ENCODE measurements at regions not wholly inside any gene's neighbourhood (a gene's known extent, or its start where the extent isn't known, plus 50 kb on each side); places are given as distances from the start of the nearest gene placed in this dataset.

GRCh38 chr2:58862244-58862643 lies 621.1 kb upstream of the FANCL start:
- no peak overlapping the region for H3K9ac ChIP-seq (ENCODE audit: low read length)
- H3K36me3 ChIP-seq (ENCODE audit: control insufficient read depth, insufficient read depth, low read length): no peaks in the 10 kb centered on the region
- no peak overlapping the region for H3K27ac ChIP-seq (ENCODE audit: low read depth, low read length)

GRCh38 chr2:58860586-58860985 lies 619.5 kb upstream of the FANCL start:
- H3K27ac ChIP-seq (ENCODE audit: low read depth, low read length): no peak overlapping the region
- H3K36me3 ChIP-seq (ENCODE audit: control insufficient read depth, insufficient read depth, low read length): no peaks in the 10 kb centered on the region
- no peak overlapping the region for H3K9ac ChIP-seq (ENCODE audit: low read length)
- no peaks in the 10 kb centered on the region for H3K27me3 ChIP-seq (ENCODE audit: control insufficient read depth, insufficient read depth, low read length)
- H3K4me3 ChIP-seq (ENCODE audit: low read length): no peak overlapping the region
- H3K4me1 ChIP-seq (ENCODE audit: control insufficient read depth, insufficient read depth, low read length): no peaks in the 10 kb centered on the region

More at GRCh38 chr2:58862244-58862643, 621.1 kb upstream of the FANCL start:
- no peak overlapping the region for H3K4me3 ChIP-seq (ENCODE audit: low read length)
- no peaks in the 10 kb centered on the region for H3K4me1 ChIP-seq (ENCODE audit: control insufficient read depth, insufficient read depth, low read length)
- H3K27me3 ChIP-seq (ENCODE audit: control insufficient read depth, insufficient read depth, low read length): no peaks in the 10 kb centered on the region

- Histone ChIP-seq H3K36me3 (ENCODE audit: control insufficient read depth, insufficient read depth, low read length) (no peaks in the 10 kb centered on the region), H3K27ac (ENCODE audit: low read depth, low read length) (no peak overlapping the region), H3K4me3 (ENCODE audit: low read length) (no peak overlapping the region), H3K9ac (ENCODE audit: low read length) (no peak overlapping the region), H3K4me1 (ENCODE audit: control insufficient read depth, insufficient read depth, low read length) (no peaks in the 10 kb centered on the region), H3K27me3 (ENCODE audit: control insufficient read depth, insufficient read depth, low read length) (no peaks in the 10 kb centered on the region)
These were observed 615.0 kb upstream of the FANCL start for GRCh38 chr2:58856100-58856499.

DNA sequence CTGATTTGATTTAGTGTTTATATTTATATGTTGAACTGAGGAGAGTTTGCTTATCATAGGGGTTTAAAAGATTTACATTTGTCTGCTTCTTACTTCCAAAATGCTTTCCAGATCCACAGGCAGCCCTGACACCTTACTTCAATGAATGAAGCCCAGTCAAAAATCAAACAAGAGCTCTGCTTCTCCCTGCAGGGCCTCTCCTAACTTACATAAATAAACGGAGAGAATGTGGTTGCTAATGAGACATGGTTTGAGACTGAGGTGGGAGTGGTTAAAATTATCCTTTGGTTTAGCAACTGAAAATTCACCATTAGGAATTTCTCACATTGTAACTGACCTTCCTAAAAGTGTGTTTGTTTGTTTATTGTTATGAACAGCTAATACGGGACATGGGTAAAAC lies 612.3 kb upstream of the FANCL start:
- no peak overlapping the region for H3K9ac ChIP-seq (ENCODE audit: low read length)
- H3K36me3 ChIP-seq (ENCODE audit: control insufficient read depth, insufficient read depth, low read length): no peaks in the 10 kb centered on the region
- no peak overlapping the region for H3K4me3 ChIP-seq (ENCODE audit: low read length)
- no peak overlapping the region for H3K27ac ChIP-seq (ENCODE audit: low read depth, low read length)
- no peaks in the 10 kb centered on the region for H3K4me1 ChIP-seq (ENCODE audit: control insufficient read depth, insufficient read depth, low read length)
- no peaks in the 10 kb centered on the region for H3K27me3 ChIP-seq (ENCODE audit: control insufficient read depth, insufficient read depth, low read length)

DNA sequence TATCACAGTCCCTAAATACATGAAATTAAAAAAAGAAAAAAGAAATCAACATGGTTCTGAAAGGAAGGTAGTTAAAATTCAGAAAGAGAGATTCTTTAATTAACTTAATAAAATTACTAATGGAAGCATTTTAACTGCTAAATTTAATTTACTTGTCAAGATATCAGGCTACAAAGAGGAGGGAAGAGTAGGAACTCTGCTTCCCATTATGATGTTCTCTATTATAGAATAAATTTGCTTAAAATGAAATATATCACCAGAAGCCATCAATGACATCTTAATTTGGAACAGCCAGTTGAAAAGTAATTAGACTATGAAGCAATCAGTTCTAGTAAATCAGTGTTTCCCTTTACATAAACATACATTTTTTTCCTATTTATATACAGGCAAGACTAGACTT lies 611.8 kb upstream of the FANCL start:
- no peaks in the 10 kb centered on the region for H3K27me3 ChIP-seq (ENCODE audit: control insufficient read depth, insufficient read depth, low read length)
- H3K36me3 ChIP-seq (ENCODE audit: control insufficient read depth, insufficient read depth, low read length): no peaks in the 10 kb centered on the region
- no peak overlapping the region for H3K27ac ChIP-seq (ENCODE audit: low read depth, low read length)
- no peaks in the 10 kb centered on the region for H3K4me1 ChIP-seq (ENCODE audit: control insufficient read depth, insufficient read depth, low read length)
- no peak overlapping the region for H3K4me3 ChIP-seq (ENCODE audit: low read length)
- H3K9ac ChIP-seq (ENCODE audit: low read length): no peak overlapping the region

DNA sequence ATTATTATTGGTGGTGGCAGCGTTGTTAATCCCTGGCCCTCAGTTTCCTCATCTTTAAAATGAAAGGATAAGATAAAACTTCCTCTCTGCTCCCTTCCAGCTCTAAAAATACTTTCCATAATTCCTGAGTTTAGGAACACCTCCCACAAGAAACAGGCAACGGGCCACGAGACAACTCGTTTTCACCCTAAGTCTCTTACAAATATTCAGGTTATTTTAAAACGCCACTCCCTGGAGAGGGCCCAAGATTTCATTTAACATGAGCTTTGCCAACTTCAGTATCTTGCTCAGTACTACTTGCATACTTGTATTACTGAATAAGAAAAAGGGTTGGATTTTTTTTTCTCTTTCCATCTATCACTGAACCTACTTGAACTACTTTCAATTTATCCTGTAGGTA lies 611.1 kb upstream of the FANCL start:
- Histone ChIP-seq H3K9ac (ENCODE audit: low read length) (no peak overlapping the region), H3K27ac (ENCODE audit: low read depth, low read length) (no peak overlapping the region), H3K4me1 (ENCODE audit: control insufficient read depth, insufficient read depth, low read length) (no peaks in the 10 kb centered on the region)

DNA sequence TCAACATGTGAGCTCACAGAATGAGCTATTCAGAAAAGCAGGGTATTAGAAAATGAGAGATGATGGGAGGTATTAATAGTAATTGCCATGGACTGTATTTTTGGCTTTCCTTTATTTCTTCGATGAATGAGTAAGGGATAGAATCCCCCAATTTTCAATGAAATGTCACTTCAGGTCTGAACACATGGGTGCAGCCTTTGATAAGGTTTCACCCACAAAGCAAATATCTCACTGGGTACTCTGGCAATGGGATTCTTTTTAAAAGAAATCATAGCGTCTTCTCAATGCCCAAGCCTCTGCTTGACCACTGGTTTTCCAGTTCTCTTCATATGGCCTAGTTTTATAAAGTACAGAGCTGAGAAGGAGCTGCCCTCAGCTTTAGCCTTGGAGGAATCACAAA lies 610.5 kb upstream of the FANCL start:
- Histone ChIP-seq H3K4me1 (ENCODE audit: control insufficient read depth, insufficient read depth, low read length) (no peaks in the 10 kb centered on the region), H3K9ac (ENCODE audit: low read length) (no peak overlapping the region), H3K4me3 (ENCODE audit: low read length) (no peak overlapping the region), H3K27ac (ENCODE audit: low read depth, low read length) (no peak overlapping the region), H3K36me3 (ENCODE audit: control insufficient read depth, insufficient read depth, low read length) (no peaks in the 10 kb centered on the region), H3K27me3 (ENCODE audit: control insufficient read depth, insufficient read depth, low read length) (no peaks in the 10 kb centered on the region)

More for the DNA sequence above, 611.1 kb upstream of the FANCL start:
- Histone ChIP-seq H3K4me3 (ENCODE audit: low read length) (no peak overlapping the region), H3K36me3 (ENCODE audit: control insufficient read depth, insufficient read depth, low read length) (no peaks in the 10 kb centered on the region), H3K27me3 (ENCODE audit: control insufficient read depth, insufficient read depth, low read length) (no peaks in the 10 kb centered on the region)

DNA sequence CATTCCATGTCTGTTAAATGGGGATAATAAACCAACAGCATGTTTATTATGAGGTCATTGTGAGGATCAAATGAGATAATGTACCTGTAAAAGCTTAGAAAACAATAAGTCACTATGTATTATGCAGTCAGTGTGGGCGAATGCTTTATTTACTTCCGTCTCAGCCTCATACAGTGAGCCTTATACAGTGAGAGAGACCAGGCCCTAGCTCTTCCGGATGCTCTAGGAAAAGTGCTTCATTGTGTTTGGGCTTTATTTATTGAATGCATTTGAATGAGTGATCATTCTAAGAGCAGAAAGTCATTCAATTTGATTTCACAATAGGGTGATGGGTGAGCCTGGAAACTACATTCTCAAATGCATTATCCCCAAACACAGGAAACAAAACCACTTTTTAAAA lies 603.9 kb upstream of the FANCL start:
- no peak overlapping the region for H3K9ac ChIP-seq (ENCODE audit: low read length)
- no peak overlapping the region for H3K27ac ChIP-seq (ENCODE audit: low read depth, low read length)
- no peaks in the 10 kb centered on the region for H3K4me1 ChIP-seq (ENCODE audit: control insufficient read depth, insufficient read depth, low read length)
- H3K4me3 ChIP-seq (ENCODE audit: low read length): no peak overlapping the region
- H3K36me3 ChIP-seq (ENCODE audit: control insufficient read depth, insufficient read depth, low read length): no peaks in the 10 kb centered on the region
- no peaks in the 10 kb centered on the region for H3K27me3 ChIP-seq (ENCODE audit: control insufficient read depth, insufficient read depth, low read length)

GRCh38 chr2:58842501-58843155 lies 601.5 kb upstream of the FANCL start:
- Histone ChIP-seq H3K36me3 (ENCODE audit: control insufficient read depth, insufficient read depth, low read length) (no peaks in the 10 kb centered on the region), H3K27ac (ENCODE audit: low read depth, low read length) (no peak overlapping the region), H3K4me3 (ENCODE audit: low read length) (no peak overlapping the region), H3K9ac (ENCODE audit: low read length) (no peak overlapping the region), H3K4me1 (ENCODE audit: control insufficient read depth, insufficient read depth, low read length) (no peaks in the 10 kb centered on the region), H3K27me3 (ENCODE audit: control insufficient read depth, insufficient read depth, low read length) (no peaks in the 10 kb centered on the region)

- H3K36me3 ChIP-seq (ENCODE audit: control insufficient read depth, insufficient read depth, low read length): no peaks in the 10 kb centered on the region
- no peak overlapping the region for H3K27ac ChIP-seq (ENCODE audit: low read depth, low read length)
- no peak overlapping the region for H3K9ac ChIP-seq (ENCODE audit: low read length)
- H3K27me3 ChIP-seq (ENCODE audit: control insufficient read depth, insufficient read depth, low read length): no peaks in the 10 kb centered on the region
- H3K4me1 ChIP-seq (ENCODE audit: control insufficient read depth, insufficient read depth, low read length): no peaks in the 10 kb centered on the region
- no peak overlapping the region for H3K4me3 ChIP-seq (ENCODE audit: low read length)
These were observed 593.3 kb upstream of the FANCL start for GRCh38 chr2:58834404-58834803.

GRCh38 chr2:58826795-58827194 lies 585.7 kb upstream of the FANCL start:
- no peaks in the 10 kb centered on the region for H3K27me3 ChIP-seq (ENCODE audit: control insufficient read depth, insufficient read depth, low read length)
- no peaks in the 10 kb centered on the region for H3K36me3 ChIP-seq (ENCODE audit: control insufficient read depth, insufficient read depth, low read length)
- no peak overlapping the region for H3K27ac ChIP-seq (ENCODE audit: low read depth, low read length)
- H3K4me1 ChIP-seq (ENCODE audit: control insufficient read depth, insufficient read depth, low read length): no peaks in the 10 kb centered on the region
- no peak overlapping the region for H3K9ac ChIP-seq (ENCODE audit: low read length)
- no peak overlapping the region for H3K4me3 ChIP-seq (ENCODE audit: low read length)

GRCh38 chr2:58812771-58813344 lies 571.7 kb upstream of the FANCL start:
- H3K27me3 ChIP-seq (ENCODE audit: control insufficient read depth, insufficient read depth, low read length): no peaks in the 10 kb centered on the region
- no peak overlapping the region for H3K27ac ChIP-seq (ENCODE audit: low read depth, low read length)
- H3K36me3 ChIP-seq (ENCODE audit: control insufficient read depth, insufficient read depth, low read length): no peaks in the 10 kb centered on the region

DNA sequence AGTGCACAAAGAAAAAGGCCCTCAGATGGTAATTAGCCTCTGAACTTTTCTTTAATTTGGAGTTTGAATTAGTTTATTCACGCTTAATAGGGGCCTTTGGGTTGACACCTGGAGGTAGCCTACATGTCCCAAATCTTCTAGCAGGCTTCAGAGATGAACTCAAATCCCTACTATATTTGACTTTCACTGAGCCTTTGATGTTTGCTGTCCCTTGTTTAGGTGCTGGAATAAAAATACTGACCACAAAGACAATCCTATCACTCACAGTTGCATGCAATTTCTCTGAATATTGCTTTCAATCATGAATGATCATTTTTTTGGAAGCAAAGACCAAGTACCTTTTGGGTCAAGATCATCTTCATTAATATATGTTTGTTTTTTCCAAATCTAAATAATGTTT lies 564.0 kb upstream of the FANCL start:
- Histone ChIP-seq H3K4me1 (ENCODE audit: control insufficient read depth, insufficient read depth, low read length) (no peaks in the 10 kb centered on the region), H3K4me3 (ENCODE audit: low read length) (no peak overlapping the region)

More at GRCh38 chr2:58812771-58813344, 571.7 kb upstream of the FANCL start:
- H3K4me1 ChIP-seq (ENCODE audit: control insufficient read depth, insufficient read depth, low read length): no peaks in the 10 kb centered on the region
- H3K4me3 ChIP-seq (ENCODE audit: low read length): no peak overlapping the region
- H3K9ac ChIP-seq (ENCODE audit: low read length): no peak overlapping the region

More for the DNA sequence above, 564.0 kb upstream of the FANCL start:
- no peak overlapping the region for H3K9ac ChIP-seq (ENCODE audit: low read length)
- no peaks in the 10 kb centered on the region for H3K27me3 ChIP-seq (ENCODE audit: control insufficient read depth, insufficient read depth, low read length)
- no peak overlapping the region for H3K27ac ChIP-seq (ENCODE audit: low read depth, low read length)
- H3K36me3 ChIP-seq (ENCODE audit: control insufficient read depth, insufficient read depth, low read length): no peaks in the 10 kb centered on the region

All from rectal smooth muscle tissue (tissue), 1 donor.